NCI-H2107 treated with DMSO at 0.1 percent for 48 hours (cell line): ENCODE measurements at regions not wholly inside any gene's neighbourhood (a gene's known extent, or its start where the extent isn't known, plus 50 kb on each side); places are given as distances from the start of the nearest gene placed in this dataset.

Experiments used
- DNase-seq: peaks from one replicate; lab custom pipeline; 2025; ENCODE audit not compliant: unreplicated experiment; lab: John Stamatoyannopoulos, UW

DNA sequence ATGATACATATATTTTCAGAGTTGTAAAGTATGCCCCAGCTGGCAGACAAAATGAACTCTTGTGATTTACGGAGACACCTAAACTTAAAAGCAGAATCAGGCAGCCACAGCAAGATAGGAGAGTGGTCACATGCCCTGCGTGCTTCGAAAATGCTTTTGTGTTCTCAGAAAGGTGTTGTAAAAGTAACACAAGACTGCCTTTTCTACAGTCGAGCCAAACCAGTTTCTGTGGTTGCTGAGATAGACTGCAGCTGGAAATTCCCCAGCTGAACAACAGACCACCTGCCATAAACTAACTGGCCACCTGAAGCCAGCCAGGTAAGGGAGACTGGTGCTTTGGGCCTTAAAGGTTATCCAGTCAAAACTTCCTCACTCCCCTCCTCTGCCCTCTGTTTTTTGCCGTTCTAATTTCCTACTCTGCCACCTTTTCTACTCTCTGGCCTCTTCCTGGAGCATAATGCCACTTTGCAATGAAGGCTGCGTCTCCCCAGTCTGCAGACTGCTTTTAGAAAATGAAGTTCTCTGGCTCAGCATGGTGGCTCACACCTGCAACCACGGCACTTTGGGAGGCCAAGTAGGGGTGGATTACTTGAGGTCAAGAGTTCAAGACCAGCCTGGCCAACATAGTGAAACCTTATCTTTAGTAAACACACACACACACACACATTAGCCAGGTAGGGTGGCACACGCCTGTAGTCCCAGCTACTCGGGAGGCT is 381.2 kb upstream of the SLITRK1 start:
- peak; percentile 28 for DNase-seq

DNA sequence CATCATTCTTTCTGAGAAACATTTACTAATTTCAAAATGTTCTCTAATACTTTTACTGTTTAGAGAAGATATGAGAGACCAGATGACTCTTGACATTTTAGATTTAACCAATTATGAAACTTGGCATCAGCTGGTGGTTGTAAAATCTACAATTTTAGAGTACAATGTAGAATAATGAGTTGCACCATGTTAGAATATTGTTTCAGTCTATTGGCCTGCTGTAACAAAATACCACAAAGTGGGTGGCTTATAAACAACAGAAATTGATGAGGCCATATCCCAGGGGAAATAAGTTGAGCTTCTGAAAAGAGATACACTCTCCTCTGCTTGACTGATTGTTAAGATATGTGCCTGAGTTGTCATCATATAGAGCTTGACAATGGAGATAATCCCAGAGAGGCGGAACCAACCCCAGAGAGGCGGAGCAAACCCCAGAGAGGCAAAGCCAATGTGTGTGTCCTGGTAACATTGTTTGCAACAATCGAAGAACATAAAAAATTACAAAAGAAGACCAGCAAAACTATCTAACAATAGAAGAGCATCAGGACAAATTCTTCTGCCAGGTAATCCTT is 373.0 kb upstream of the SLITRK1 start:
- no peak for DNase-seq

DNA sequence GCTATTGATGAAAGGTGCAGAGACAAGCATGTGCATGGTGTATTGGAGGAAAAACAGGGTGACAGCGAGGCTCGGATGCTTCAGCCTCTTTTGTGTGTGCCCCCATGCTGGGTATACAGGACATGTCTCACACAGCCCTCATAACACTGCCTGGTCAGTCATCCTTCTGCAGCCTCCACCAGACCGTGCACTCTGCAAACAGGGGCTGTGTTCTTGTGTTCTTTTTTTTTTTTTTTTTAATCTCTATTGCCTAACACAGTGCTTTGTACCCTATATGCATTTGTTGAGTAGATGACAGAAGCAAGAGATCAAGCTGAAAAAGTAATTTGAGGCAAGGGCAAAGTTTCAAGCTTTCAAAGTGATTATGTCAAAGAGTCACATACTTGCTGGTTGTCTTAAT is 367.2 kb upstream of the SLITRK1 start:
- DNase-seq, result no peak

DNA sequence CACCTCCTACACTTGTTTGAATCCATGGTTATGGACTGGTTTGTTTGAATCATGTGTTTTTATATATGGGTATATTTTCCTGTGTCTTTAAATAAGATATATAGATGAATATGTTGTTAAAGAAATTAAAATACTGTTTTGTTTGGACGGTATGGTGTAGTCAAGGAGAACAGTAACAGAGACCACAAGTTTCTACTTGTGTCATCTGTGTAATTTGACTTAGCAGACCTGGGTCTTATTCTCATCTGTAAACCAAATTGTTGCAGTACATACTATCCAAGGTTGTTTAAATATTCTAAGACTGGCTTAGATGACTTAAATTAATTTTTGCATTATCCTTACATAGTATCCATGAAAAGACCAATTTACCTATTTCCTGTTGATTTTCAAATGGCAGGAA is 361.1 kb upstream of the SLITRK1 start:
- no peak for DNase-seq

DNA sequence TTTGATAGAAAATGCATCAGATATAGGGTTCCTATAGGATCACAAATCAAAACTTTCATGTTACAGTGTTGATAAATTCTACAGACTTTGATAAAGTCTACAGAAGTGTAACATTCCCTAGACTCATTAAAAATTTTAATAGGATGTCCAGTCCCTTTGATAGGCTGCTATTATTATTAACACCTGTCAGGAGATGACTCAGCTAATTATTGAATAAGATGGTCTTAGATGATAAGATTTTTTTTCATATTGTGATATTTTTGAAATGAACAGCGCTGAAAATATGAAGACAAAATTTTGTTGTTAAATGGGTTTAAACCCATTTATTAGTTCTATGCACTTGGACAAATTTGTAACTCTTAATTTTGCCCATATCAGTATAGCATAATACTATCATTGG is 356.8 kb upstream of the SLITRK1 start:
- no peak for DNase-seq

DNA sequence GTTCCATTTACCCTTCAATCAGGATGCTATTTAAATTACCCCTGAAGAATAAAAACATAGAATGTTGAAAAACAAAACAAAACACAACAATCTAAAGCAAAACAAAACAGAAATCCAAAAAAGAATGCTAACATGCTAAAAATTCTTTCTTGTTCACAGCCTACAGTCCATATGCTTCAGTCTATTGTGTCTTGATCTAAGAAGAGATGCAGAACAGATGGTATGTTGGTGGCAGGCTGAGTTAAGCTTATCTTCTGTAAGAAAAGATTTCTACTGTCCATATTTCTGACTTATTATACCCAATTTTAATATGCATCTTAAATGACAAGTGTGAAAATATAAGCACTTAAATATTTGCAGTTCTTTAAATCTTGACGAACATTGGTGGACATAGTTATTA is 356.1 kb upstream of the SLITRK1 start:
- DNase-seq, result no peak

DNA sequence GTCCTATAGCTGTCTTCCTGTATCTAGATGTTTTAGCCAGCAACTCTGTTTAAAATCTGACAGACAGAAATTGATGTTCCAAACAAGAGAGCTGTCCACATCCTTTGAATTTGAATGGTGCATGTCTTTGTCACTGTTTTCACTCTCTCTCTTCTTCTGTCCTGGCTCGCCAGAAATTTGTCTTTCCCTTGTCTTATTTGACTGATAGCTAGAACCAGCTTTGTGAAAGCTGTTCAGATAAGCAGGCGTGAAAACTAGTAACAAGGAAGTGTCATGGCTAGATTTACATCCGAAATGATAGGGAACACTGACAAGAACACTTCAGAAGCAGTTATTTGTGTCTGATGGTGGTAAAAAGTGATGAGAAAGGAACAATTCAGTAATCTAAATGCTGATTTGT is 354.9 kb upstream of the SLITRK1 start:
- DNase-seq, result no peak

DNA sequence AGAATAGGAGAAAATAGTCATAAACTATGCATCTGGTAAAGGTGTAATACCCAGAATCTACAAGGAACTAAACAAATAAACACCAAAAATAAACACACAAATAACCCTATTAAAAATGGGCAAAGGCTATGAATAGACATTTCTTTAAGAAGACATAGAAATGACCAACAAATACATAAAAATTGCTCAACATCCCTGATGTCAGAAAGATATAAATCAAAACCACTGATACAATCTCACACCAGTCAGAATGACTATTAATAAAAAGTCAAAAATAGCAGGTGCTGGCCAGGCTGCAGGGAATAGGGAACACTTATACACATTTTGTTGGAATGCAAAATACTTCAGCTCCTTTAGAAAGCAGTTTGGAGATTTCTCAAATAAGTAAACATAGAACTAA is 352.1 kb upstream of the SLITRK1 start:
- DNase-seq, result no peak

DNA sequence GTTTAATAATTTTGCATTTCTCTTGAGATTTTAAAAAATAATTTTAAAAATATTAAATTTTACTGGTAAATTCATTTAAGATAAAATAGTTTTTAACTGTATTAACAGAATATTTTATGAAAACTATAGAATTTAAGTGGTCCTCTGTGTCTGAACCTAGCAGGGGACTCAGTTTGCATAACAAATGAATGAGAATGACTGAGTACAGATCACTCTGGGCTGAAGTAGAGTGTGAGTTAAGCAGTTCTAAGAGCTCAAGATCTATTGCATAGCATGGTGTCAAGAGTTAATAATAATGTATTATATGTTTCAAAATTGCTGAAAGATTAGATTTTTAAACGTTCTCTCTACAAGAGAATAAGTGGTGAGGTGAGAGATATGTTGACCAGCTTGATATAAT is 348.3 kb upstream of the SLITRK1 start:
- no peak for DNase-seq

DNA sequence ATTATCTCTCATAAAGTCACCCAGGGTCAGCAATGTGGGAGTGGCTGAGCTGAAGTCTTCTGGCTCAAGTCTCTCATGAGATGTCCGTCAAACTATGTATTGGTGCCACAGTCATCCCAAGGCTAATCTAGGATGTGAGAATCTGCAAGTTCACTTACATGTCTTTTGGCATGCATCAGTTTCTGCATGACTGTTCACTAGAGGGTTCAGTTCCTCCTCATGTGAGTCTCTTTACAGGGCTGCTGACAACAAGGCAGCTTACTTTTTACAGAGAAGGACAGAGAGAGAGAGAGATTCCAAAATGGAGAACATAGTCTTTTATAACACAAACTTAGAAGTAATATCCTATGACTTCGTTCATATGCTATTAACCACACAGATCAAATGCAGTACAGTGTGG is 328.8 kb upstream of the SLITRK1 start:
- DNase-seq, result no peak

DNA sequence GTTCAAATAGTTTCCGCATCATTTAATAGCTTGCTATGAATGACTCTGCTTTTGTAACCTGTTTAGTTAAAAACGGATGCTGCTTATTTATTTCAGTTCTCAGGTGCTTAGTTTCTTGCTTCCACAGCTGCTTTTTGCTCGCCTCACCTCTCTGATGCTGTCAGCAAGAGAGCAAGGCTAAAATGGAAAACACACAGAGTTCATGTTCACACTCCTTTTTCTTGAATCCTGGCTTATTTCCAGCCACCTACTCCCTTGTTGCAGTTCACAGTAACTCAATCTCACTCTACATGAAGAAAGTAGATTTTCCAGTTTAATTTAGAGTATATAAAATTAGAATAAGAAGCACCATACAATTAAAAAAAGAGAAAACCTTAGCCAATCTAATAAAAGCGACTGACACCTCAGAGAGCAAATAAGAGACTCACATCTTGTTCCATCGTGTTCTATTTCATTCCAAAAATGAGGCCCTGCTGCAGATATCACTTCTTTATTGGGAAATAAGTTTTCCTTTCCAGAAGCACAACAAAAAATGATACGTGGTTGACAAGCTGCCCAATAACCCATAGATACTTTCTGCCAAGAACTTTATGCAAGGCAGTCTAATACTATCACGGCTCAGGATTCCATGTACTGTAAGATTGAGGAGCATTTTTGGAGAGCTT is 326.1 kb upstream of the SLITRK1 start:
- DNase-seq, result no peak

DNA sequence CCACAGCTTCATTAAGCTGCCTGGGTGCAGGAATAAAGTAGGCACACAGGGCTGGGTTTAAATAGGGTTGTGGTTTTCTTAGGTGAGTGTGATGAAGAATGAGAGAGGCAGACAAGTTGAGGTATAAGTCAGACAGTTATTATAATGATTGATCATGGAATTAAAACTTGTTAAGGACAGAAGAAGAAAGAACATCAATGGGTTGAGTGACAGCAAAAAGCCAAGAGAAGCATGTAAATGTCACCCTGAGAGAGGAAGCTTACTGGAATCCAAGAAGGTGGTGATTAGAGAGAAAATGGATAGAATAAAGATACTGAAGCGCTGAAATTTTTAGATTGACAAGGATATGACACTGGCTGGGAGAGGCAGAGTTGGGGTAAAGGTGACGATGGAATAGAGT is 325.2 kb upstream of the SLITRK1 start:
- no peak for DNase-seq

DNA sequence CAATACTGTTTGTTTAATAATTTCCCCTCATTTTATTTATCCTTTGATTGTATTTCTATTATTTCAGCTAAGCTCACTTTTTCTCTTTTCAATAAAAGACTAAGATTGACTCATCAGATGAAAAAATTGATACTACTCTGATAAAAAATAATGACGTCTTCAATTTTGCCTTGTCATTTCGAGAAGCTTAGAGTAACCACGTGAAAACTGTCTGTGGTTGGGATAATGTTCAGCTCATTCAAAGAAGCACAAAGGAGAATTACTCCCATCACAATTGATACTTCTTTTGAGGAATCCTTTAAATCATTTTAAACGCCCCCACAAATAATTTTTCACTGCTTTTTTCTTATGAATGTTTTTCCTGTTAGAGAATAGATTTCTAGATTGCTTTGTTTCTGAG is 318.7 kb upstream of the SLITRK1 start:
- DNase-seq, result no peak

DNA sequence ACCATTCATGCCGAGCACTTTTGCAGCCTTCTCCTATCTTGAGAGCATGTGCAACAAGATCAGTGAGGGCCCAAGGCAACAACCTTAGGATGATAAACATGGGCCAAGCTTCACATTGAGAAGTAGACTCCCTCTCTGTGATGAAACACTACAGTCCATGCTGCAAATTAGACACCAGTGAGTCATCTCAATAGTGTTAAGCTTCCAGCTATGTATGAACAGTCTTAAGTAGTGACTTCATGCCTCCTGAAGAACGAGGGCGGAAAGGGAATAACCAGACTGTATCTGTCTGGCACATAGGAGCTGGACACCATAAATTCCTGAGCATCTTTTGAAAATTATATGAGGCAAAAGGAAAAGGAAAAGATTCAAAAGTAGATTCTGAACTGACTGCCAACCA is 309.9 kb upstream of the SLITRK1 start:
- no peak for DNase-seq

DNA sequence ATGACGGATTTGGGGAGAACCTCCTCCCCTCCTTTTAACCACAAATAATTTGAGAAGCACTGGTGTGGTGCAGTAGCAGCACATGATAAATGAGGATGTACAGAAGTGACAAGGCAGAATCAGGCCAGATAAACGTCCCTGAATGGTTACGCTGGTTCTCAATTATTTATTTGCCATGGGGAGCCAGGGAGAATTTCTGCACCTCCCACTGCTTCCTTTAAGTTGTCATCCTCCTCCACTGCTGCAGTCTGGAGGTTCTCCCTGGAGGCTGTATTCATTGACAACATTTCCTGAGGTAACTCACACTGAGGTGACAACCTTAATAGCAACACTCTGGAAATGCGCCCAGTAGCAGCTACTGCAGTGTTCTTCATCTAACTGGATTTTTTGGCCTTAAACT is 308.9 kb upstream of the SLITRK1 start:
- no peak for DNase-seq

DNA sequence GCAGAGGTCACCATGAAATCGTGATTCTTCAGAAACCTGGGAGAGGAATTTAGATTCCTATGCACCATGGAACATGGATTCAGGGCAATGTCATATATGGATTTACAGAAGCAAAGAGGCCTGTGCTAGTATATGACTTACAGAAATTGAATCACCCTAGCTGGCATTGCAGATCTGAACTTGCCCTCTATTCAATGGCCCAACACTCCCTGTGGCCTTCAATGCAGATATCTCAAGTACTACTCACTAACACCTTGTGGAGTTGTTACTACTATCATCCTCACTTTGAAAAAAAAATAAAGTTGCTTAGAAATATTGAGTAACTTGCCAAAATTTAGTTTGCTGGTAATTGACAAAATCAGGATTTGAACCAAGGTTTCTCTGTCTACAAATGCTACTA is 305.4 kb upstream of the SLITRK1 start:
- no peak for DNase-seq

DNA sequence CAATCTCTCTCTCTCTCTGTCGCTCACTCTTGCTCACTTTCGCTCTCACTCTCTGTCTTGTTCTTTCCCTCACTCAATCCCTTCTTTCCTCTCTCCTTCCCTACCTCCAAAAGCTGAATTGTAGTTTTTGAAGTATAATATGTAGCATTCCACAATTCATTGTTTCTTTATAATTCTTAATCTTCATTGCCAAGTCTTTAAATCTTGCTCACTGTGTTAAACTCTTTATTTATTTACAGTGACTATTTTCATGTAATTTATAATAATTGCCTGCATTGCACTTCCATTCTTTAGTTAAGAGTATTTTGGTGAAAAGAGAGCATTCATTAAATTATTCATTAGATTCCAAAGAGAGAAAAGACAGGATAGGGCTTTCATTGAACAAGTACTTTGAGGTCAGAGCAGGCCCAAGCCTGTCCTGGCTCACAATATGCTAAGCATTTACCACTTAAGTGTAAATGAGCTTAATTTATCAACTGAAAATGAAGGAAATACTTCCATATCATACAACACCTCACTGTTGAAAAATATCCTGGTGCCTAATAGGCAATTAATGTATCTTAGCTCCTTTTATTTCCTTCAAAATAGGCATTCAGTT is 257.4 kb upstream of the SLITRK1 start:
- no peak for DNase-seq

DNA sequence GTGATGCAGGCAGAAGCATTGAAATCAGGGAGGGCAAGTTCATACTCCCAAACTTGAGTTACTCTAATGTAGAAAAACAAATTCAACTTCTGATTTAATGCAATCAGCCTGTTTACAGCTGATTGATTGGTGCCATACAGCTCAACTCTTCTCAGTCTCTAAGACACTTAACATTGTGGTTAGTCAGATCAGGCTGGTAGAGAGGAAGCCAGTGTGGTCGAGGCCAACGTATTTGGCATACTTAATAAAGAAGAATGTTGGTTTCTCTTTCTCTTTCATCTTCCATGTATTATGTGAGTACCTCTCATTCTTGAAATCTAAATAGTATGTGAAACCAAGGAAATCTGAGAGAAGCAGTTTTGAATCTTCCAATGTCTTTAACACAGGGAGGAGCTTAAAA is 255.0 kb upstream of the SLITRK1 start:
- peak; percentile 41 for DNase-seq

DNA sequence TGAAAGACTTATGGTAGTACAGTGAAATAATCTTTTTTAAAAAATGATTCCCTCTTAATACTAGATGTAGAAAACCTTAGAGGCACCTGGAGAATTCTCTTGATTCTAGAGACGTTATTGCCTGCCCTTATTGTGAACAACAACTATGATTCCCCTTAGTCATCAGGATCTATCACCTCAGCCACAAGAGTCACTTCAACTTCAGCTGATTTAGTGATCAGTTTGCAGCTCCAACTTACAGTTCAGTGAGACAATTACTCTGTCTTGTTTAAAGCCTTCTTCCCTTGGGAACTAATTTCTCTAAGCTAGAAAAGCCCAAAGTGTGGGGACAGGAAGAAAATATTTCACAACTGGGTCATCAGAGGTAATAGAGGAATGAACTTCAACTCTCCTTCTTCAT is 254.3 kb upstream of the SLITRK1 start:
- DNase-seq, result no peak

DNA sequence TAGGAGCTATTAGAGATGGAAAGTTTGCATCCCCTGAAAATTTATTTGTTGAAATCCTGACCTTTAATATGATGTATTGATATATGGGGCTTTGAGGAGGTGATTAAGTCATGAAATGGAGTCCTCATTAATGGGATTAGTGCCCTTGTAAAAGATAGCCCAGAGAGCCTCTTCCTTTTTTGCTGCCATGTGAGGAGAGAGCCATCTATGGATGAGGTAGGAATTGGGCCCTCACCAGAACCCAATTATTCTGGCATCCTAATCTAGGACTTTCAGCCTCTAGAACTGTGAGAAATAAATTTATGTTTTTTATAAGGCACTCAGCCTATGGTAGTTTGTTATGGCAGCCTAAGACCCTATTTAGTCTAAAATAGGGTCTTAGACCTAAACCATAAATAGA is 250.2 kb upstream of the SLITRK1 start:
- no peak for DNase-seq

DNA sequence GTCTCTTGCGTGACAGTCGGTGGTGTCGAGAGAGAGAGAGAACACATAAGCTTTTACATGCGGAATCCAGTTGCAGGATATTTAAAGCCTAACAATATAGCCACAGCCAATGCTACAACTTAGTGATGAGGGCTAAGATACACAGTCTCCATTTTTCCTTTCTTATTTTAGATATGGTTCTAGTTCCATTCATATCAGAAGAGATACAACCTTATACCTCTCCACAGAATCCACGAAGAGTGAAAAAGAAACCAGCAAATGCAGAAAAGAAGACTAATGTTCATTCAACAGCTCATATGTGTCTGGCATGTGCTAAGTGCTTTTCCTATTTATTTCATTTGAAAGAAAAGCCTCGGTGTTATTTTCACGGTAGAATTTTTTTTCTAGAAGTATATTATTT is 249.0 kb upstream of the SLITRK1 start:
- no peak for DNase-seq

DNA sequence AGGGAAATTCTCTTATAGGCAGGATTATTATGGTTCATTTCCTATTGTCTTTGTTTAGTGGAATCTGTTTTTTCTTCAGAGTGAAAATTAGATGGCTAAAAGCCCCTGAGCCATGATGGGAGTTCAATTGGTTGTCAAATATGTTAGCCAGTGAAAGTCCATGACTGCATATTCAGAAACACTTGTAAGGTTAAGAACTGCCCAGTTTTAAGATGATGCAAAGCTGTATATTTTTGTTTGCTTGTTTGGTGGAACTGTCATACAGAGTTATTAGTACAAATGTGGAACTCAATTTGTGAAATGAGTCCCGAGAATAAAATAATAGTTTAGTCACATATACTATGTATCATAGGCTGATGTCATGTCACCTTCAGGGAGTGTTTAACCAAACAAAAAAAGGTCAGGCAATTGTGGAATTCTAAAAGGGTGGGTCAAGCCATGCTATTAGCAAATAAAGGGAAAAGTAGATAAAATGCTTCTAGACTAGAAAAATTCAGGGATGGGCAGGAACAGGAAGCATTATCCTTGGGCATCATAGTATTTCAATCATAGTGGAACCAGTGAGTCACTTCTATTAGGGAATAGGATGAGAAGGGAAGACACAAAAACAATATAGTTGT is 248.3 kb upstream of the SLITRK1 start:
- DNase-seq, result no peak
